ENCODE measurements at regions not wholly inside any gene's neighbourhood (a gene's known extent, or its start where the extent isn't known, plus 50 kb on each side); places are given as distances from the start of the nearest gene placed in this dataset.

DNA sequence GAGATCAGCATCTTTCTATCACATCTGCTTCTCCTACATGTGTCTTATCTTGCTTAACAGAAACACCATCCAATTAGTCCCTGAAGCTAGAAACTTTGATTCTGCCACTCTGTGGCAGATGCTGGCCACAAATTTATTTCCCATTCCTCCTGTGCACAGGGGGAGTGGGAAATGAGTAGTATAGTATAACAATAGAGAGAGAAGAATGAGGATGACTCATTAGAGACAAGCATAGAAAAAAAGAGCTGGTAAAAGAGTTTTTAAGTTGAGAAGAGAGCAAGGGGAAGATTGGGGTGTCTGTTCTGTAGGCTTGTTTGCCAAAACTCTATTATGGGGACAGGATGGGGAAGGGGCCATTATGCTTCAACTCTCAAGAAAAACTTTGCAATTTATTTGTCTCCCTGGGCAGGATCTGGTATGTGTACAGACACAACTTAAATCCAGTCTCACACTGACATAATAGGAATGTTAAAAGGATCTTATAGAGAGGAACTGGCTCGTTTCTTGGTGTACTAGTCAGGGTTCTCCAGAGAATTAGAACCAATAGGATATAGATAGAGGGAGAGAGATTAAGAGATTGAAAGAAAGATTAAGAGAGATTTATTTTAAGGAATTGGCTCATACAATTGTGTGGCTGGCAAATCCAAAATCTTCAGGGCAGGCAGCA lies 142.6 kb upstream of the CPSF6 start:
- TF ChIP-seq, protein P1, sequence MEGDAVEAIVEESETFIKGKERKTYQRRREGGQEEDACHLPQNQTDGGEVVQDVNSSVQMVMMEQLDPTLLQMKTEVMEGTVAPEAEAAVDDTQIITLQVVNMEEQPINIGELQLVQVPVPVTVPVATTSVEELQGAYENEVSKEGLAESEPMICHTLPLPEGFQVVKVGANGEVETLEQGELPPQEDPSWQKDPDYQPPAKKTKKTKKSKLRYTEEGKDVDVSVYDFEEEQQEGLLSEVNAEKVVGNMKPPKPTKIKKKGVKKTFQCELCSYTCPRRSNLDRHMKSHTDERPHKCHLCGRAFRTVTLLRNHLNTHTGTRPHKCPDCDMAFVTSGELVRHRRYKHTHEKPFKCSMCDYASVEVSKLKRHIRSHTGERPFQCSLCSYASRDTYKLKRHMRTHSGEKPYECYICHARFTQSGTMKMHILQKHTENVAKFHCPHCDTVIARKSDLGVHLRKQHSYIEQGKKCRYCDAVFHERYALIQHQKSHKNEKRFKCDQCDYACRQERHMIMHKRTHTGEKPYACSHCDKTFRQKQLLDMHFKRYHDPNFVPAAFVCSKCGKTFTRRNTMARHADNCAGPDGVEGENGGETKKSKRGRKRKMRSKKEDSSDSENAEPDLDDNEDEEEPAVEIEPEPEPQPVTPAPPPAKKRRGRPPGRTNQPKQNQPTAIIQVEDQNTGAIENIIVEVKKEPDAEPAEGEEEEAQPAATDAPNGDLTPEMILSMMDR (conservative IDR thresholded peaks at IDR 0.05): no peak
- no peak for TF ChIP-seq EZH2 (IDR thresholded peaks at IDR 0.05; ENCODE audit: low read depth)

All from PC-9 (cell line).